SU-DHL-6 (cell line): ENCODE measurements at regions not wholly inside any gene's neighbourhood (a gene's known extent, or its start where the extent isn't known, plus 50 kb on each side); places are given as distances from the start of the nearest gene placed in this dataset.
"Not testable (repeated sequence)": the region's sequence is repeated elsewhere in the genome, so short reads cannot be mapped to it uniquely, and the experiment has no call there.

Experiments
- H2AFZ ChIP-seq: fragments of 200-600 bp; sonication (generic); 2 replicates; pipeline ENCODE4 v1.6.1; 2014; ENCODE audit warnings: low read depth, mild to moderate bottlenecking, moderate library complexity, mixed read lengths, antibody characterized with exemption, low read length; ENCODE audit not compliant: severe bottlenecking
- H3F3A ChIP-seq: fragments of 200-600 bp; shearing (Covaris generic); 2 replicates; pipeline ENCODE4 v1.6.0; 2016; ENCODE audit warnings: antibody characterized with exemption, mild to moderate bottlenecking; ENCODE audit not compliant: insufficient read depth
- H3K27ac ChIP-seq: fragments of 200-600 bp; sonication (generic); 2 replicates; pipeline ENCODE4 v1.5.1; 2016; ENCODE audit warnings: low read depth, mild to moderate bottlenecking, low read length, moderate library complexity, mixed read lengths
- H3K27me3 ChIP-seq: fragments of 200-600 bp; sonication (generic), shearing (Covaris generic); 2 replicates; pipeline ENCODE4 v1.6.0; 2014; ENCODE audit warnings: mild to moderate bottlenecking, low read length
- H3K36me3 ChIP-seq: fragments of 200-600 bp; sonication (generic); 2 replicates; pipeline ENCODE4 v1.6.1; 2014; ENCODE audit warnings: mild to moderate bottlenecking, low read length, mixed read lengths
- H3K4me2 ChIP-seq: fragments of 300-600, 200-600 bp; shearing (Covaris generic), sonication (generic); 2 replicates; pipeline ENCODE4 v1.6.0; 2014; ENCODE audit warnings: low read length, low read depth, mild to moderate bottlenecking; ENCODE audit not compliant: poor library complexity, severe bottlenecking
- H3K4me3 ChIP-seq: fragments of 200-600 bp; sonication (generic); 2 replicates; pipeline ENCODE4 v1.5.1; 2014; ENCODE audit warnings: antibody characterized with exemption, low read length, mild to moderate bottlenecking, mixed read lengths; ENCODE audit not compliant: insufficient read depth, poor library complexity, severe bottlenecking
- H3K79me2 ChIP-seq: fragments of 200-600 bp; sonication (generic); 2 replicates; pipeline ENCODE4 v1.6.1; 2014; ENCODE audit warnings: mild to moderate bottlenecking, low read length, moderate library complexity; ENCODE audit not compliant: insufficient read depth
- H3K9ac ChIP-seq: fragments of 200-600 bp; sonication (generic); 2 replicates; pipeline ENCODE4 v1.7.0; 2014; ENCODE audit warnings: mild to moderate bottlenecking, low read length
- H3K9me2 ChIP-seq: fragments of 200-600 bp; sonication (generic); replicated peaks from 2 replicates; pipeline ENCODE4 v1.6.1; 2014; ENCODE audit warnings: low read length; ENCODE audit not compliant: insufficient read depth
- H3K9me3 ChIP-seq: fragments of 200-600 bp; sonication (generic); 2 replicates; pipeline ENCODE4 v1.6.1; 2014; ENCODE audit warnings: low read length, mixed read lengths; ENCODE audit not compliant: insufficient read depth
- H4K20me1 ChIP-seq: fragments of 200-600 bp; sonication (generic); 2 replicates; pipeline ENCODE4 v1.6.1; 2014; ENCODE audit warnings: low read depth, mild to moderate bottlenecking, antibody characterized with exemption, low read length, moderate library complexity, mixed read lengths
- CTCF ChIP-seq: fragments of 200-600 bp; sonication (generic); IDR thresholded peaks from one replicate; pipeline ENCODE4 v1.5.1; 2017; ENCODE audit warnings: antibody characterized with exemption, mild to moderate bottlenecking, low read length, moderate library complexity; ENCODE audit not compliant: insufficient read depth, poor library complexity, severe bottlenecking
- EZH2phosphoT487 ChIP-seq: fragments of 200-600 bp; sonication (generic), shearing (Covaris generic); conservative IDR thresholded peaks from 2 replicates; pipeline ENCODE4 v1.6.1; 2018; ENCODE audit warnings: mild to moderate bottlenecking, antibody characterized with exemption, low read length, moderate library complexity, mixed read lengths

- no peaks in the 10 kb centered on the region for H3K9me2 ChIP-seq
- H3F3A ChIP-seq, result no peaks in the 10 kb centered on the region
- H3K4me3 ChIP-seq, result no peak overlapping the region
Observed at GRCh38 chr2:155904720-155905119, 427.8 kb downstream of the NR4A2 start.

GRCh38 chr2:155902635-155903034, 429.9 kb downstream of the NR4A2 start:
- no peak overlapping the region for H3K27ac ChIP-seq
- H3K9me2 ChIP-seq, result no peaks in the 10 kb centered on the region
- H2AFZ ChIP-seq, result no peak overlapping the region
- H3K36me3 ChIP-seq, result no peaks in the 10 kb centered on the region
- TF ChIP-seq EZH2phosphoT487 (no peak), CTCF (no peak)
- no peaks in the 10 kb centered on the region for H3K9me3 ChIP-seq
- H3K4me3 ChIP-seq, result no peak overlapping the region
- no peaks in the 10 kb centered on the region for H3K79me2 ChIP-seq
- no peaks in the 10 kb centered on the region for H4K20me1 ChIP-seq
- no peaks in the 10 kb centered on the region for H3F3A ChIP-seq
- no peaks in the 10 kb centered on the region for H3K27me3 ChIP-seq
- no peak overlapping the region for H3K4me2 ChIP-seq
- no peak overlapping the region for H3K9ac ChIP-seq

More at GRCh38 chr2:155904720-155905119, 427.8 kb downstream of the NR4A2 start:
- Histone ChIP-seq H3K9ac (no peak overlapping the region), H3K27ac (no peak overlapping the region), H3K36me3 (no peaks in the 10 kb centered on the region), H3K27me3 (no peaks in the 10 kb centered on the region), H3K9me3 (no peaks in the 10 kb centered on the region), H3K79me2 (no peaks in the 10 kb centered on the region), H4K20me1 (no peaks in the 10 kb centered on the region), H3K4me2 (no peak overlapping the region), H2AFZ (no peak overlapping the region)
- no peak for TF ChIP-seq EZH2phosphoT487
- TF ChIP-seq CTCF, result no peak

- no peak overlapping the region for H3K9ac ChIP-seq
- H3K79me2 ChIP-seq, result no peaks in the 10 kb centered on the region
- no peaks in the 10 kb centered on the region for H3K9me3 ChIP-seq
- H2AFZ ChIP-seq, result no peak overlapping the region
- H3K36me3 ChIP-seq, result no peaks in the 10 kb centered on the region
- TF ChIP-seq CTCF, result no peak
- no peak for TF ChIP-seq EZH2phosphoT487
- no peaks in the 10 kb centered on the region for H3K27me3 ChIP-seq
- no peak overlapping the region for H3K27ac ChIP-seq
- no peak overlapping the region for H3K4me2 ChIP-seq
- no peaks in the 10 kb centered on the region for H3F3A ChIP-seq
- no peaks in the 10 kb centered on the region for H3K9me2 ChIP-seq
- no peak overlapping the region for H3K4me3 ChIP-seq
- no peaks in the 10 kb centered on the region for H4K20me1 ChIP-seq
Observed at GRCh38 chr2:155895016-155895415, 437.5 kb downstream of the NR4A2 start.

- H3K79me2 ChIP-seq, H3K9me2 ChIP-seq, H3K4me3 ChIP-seq, H3K9ac ChIP-seq, H3K36me3 ChIP-seq, H3K27ac ChIP-seq, H3K4me2 ChIP-seq, H2AFZ ChIP-seq, H3F3A ChIP-seq, H4K20me1 ChIP-seq, H3K9me3 ChIP-seq, H3K27me3 ChIP-seq: not testable (repeated sequence)
Observed at GRCh38 chr2:155880382-155880781, 452.1 kb downstream of the NR4A2 start.

GRCh38 chr2:155879900-155880299, 452.6 kb downstream of the NR4A2 start:
- not testable (repeated sequence) for H3F3A ChIP-seq, H3K27ac ChIP-seq, H3K27me3 ChIP-seq, H3K4me3 ChIP-seq, H3K9me3 ChIP-seq, H3K36me3 ChIP-seq, H2AFZ ChIP-seq, H3K4me2 ChIP-seq, H3K79me2 ChIP-seq, H3K9me2 ChIP-seq, H3K9ac ChIP-seq, H4K20me1 ChIP-seq
